ENCODE measurements at regions not wholly inside any gene's neighbourhood (a gene's known extent, or its start where the extent isn't known, plus 50 kb on each side); places are given as distances from the start of the nearest gene placed in this dataset.
A peak's percentile ranks its signal among the peaks of the same experiment; 100 is the strongest.

- Histone ChIP-seq H3K9me3 (replicated peaks in 1 of 11) (no peaks in the 10 kb centered on the region), H3K4me1 (peaks cover 0 to 12% (median 9%) of the 10 kb centered on the region in 10 experiments; a peak in 11 of 20 replicates), H3K9ac (no peak overlapping the region), H3K4me3 (no peak overlapping the region), H3K4me2 (no peak overlapping the region), H3K27me3 (no peaks in the 10 kb centered on the region), H4K20me1 (no peaks in the 10 kb centered on the region; a peak in 1 of 22 replicates), H3K27ac (no peak overlapping the region), H3K36me3 (no peaks in the 10 kb centered on the region)
- no peak for TF ChIP-seq Cebpa-rat (IDR thresholded peaks at IDR 0.05)
Observed at GRCh38 chr22:48251629-48252028, 1489.2 kb downstream of the TBC1D22A start.

DNA sequence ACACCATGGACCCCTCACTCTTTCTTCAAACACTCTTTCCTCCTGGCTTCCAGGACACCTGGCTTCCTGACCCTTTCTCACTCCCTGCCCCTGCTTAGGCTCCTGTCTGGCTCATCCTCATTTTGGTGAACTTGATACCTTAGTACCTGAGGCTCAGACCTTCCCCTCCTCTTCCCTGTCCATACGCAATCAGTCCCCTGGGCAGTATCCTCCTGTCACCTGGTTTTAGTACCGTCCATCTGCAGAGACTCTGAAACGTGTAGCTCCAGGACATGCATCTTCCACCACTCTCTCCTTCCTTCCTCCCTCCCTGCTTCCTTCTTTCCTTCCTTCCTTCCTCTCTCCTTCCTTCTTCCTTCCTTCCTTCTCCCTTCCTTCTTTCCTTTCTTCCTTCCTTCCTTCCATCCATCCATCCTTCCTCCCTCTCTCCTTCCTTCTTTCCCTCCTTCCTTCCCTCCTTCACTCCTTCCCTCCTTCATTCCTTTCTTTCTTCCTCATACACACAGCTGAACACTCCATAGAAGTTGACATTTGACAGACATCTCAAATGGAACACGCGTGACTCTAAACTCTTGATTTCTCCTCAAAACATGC is 1488.6 kb downstream of the TBC1D22A start:
- no peak overlapping the region for H3K4me3 ChIP-seq
- peaks cover 0 to 12% (median 9%) of the 10 kb centered on the region in 10 experiments; a peak in 12 of 20 replicates for H3K4me1 ChIP-seq
- H3K36me3 ChIP-seq: no peaks in the 10 kb centered on the region
- TF ChIP-seq Cebpa-rat (IDR thresholded peaks at IDR 0.05): no peak
- no peak overlapping the region for H3K9ac ChIP-seq
- no peak overlapping the region for H3K4me2 ChIP-seq
- no peaks in the 10 kb centered on the region for H3K27me3 ChIP-seq
- no peaks in the 10 kb centered on the region; a peak in 1 of 22 replicates for H4K20me1 ChIP-seq
- H3K27ac ChIP-seq: no peak overlapping the region
- no peaks in the 10 kb centered on the region for H3K9me3 ChIP-seq (replicated peaks in 1 of 11)

DNA sequence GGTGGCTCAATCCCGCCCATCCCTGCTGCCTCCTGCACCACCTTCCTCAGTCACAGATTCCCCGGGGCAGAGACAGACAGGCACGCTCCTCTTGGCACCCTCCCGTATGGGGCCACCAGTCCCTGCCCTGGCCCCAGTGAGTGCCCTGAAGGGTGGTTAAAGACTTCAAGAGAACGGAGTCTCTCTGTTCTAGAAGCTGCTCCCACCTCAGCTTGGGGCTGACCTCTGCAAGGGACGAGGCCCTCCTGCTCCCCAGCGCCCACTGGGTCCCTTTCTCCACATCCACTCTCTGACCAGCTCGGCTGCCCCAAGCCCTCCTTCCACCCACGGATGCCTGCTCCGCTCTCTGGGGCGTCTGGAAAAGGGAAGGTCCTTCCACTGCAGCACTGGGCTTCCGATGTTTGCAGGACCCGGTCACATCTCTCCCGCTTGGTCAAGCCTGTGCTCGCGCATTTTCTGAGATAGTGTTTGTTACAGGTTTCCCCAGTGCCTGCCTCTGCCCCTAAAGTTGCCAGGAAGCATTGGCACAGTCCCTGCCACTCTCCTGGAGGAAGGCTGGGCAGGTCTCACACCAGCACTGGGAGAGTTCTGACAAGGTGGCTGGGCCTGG is 1487.9 kb downstream of the TBC1D22A start:
- no peaks in the 10 kb centered on the region for H3K27me3 ChIP-seq
- no peak overlapping the region for H3K9ac ChIP-seq
- H3K27ac ChIP-seq: no peak overlapping the region

GRCh38 chr22:48249713-48250268 is 1487.3 kb downstream of the TBC1D22A start:
- TF ChIP-seq Cebpa-rat (IDR thresholded peaks at IDR 0.05): no peak
- Histone ChIP-seq H3K9ac (no peak overlapping the region), H3K4me1 (peaks cover 4 to 24% (median 17%) of the 10 kb centered on the region in 10 experiments; a peak in 18 of 20 replicates), H3K27me3 (no peaks in the 10 kb centered on the region), H3K4me2 (no peak overlapping the region), H3K4me3 (no peak overlapping the region), H4K20me1 (no peaks in the 10 kb centered on the region; a peak in 1 of 22 replicates), H3K36me3 (no peaks in the 10 kb centered on the region), H3K27ac (no peak overlapping the region), H3K9me3 (replicated peaks in 1 of 11) (no peaks in the 10 kb centered on the region)

More for the DNA sequence above, 1487.9 kb downstream of the TBC1D22A start:
- no peaks in the 10 kb centered on the region for H3K36me3 ChIP-seq
- H3K4me3 ChIP-seq: no peak overlapping the region
- no peak overlapping the region for H3K4me2 ChIP-seq
- H3K4me1 ChIP-seq: peaks cover 0 to 18% (median 11%) of the 10 kb centered on the region in 10 experiments; a peak in 14 of 20 replicates
- no peak for TF ChIP-seq Cebpa-rat (IDR thresholded peaks at IDR 0.05)
- no peaks in the 10 kb centered on the region for H3K9me3 ChIP-seq (replicated peaks in 1 of 11)
- H4K20me1 ChIP-seq: no peaks in the 10 kb centered on the region; a peak in 1 of 22 replicates

DNA sequence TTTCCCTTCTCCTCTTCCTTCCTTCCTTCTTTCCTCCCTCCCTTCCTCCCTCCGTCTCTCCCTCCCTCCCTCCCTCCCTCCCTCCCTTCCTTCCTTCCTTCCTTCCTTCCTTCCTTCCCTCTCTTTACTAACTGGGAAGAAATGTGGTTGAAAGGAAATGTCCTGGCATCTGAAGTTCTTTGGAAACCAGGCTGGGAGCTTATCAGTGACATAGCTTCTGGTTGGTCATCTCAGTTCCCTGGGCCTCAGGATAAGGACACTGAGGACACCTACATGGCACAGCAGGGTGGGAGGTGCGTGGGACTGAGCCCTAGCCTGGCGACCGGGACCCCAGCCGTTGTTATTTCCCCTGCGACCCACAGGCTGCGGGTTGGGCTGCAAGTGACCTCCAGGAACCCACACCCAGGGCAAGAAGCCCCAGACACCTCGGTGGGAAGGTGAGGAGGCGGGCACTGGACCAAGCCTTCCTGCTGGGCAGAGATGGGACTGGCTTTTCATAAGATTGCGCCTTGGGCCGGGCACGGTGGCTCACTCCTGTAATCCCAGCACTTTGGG is 1486.5 kb downstream of the TBC1D22A start:
- peaks cover 5 to 20% (median 15%) of the 10 kb centered on the region in 10 experiments; a peak in 18 of 20 replicates for H3K4me1 ChIP-seq
- no peaks in the 10 kb centered on the region for H3K27me3 ChIP-seq
- H3K9ac ChIP-seq: no peak overlapping the region
- H3K4me2 ChIP-seq: no peak overlapping the region
- no peaks in the 10 kb centered on the region; a peak in 1 of 22 replicates for H4K20me1 ChIP-seq
- no peak overlapping the region for H3K4me3 ChIP-seq
- no peak overlapping the region for H3K27ac ChIP-seq
- H3K36me3 ChIP-seq: no peaks in the 10 kb centered on the region
- TF ChIP-seq Cebpa-rat (IDR thresholded peaks at IDR 0.05): no peak
- peaks cover 0 to 5% (median 0%) of the 10 kb centered on the region in 11 experiments; a peak in 1 of 22 replicates for H3K9me3 ChIP-seq (replicated peaks in 1 of 11)

GRCh38 chr22:48247829-48248228 is 1485.4 kb downstream of the TBC1D22A start:
- no peak overlapping the region for H3K27ac ChIP-seq
- no peak for TF ChIP-seq Cebpa-rat (IDR thresholded peaks at IDR 0.05)
- H3K36me3 ChIP-seq: no peaks in the 10 kb centered on the region
- peaks cover 5 to 23% (median 13%) of the 10 kb centered on the region in 10 experiments; a peak in 18 of 20 replicates for H3K4me1 ChIP-seq
- H4K20me1 ChIP-seq: no peaks in the 10 kb centered on the region; a peak in 1 of 22 replicates
- no peak overlapping the region for H3K4me3 ChIP-seq
- H3K9ac ChIP-seq: no peak overlapping the region
- no peak overlapping the region for H3K4me2 ChIP-seq
- H3K9me3 ChIP-seq (replicated peaks in 1 of 11): peaks cover 0 to 9% (median 0%) of the 10 kb centered on the region in 11 experiments; a peak in 1 of 22 replicates
- no peaks in the 10 kb centered on the region for H3K27me3 ChIP-seq

DNA sequence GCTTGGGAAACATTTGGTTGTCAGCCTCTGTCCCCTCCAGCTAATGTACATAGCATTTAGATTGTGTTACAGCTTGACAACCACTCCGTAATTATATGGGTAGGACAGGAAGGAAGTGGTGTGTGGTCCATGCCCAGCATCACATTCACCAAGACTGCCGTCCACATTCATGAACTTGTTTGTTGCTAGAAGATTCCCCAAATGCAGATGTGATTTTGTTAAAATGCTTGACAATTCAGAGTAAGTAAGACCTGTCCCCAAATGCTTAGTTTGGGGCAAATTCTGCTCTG is 1482.7 kb downstream of the TBC1D22A start:
- Histone ChIP-seq H3K27me3 (peaks cover 1 to 21% (median 10%) of the 10 kb centered on the region in 11 experiments; a peak in 17 of 22 replicates), H3K36me3 (no peaks in the 10 kb centered on the region), H3K9ac (no peak overlapping the region), H4K20me1 (peaks cover 0 to 9% (median under 1%) of the 10 kb centered on the region in 11 experiments; a peak in 7 of 22 replicates), H3K27ac (no peak overlapping the region), H3K4me2 (peak overlapping the region; percentile 13 to 77 (median 63); a peak in 21 of 22 replicates), H3K4me3 (no peak overlapping the region), H3K4me1 (peaks cover 16 to 50% (median 37%) of the 10 kb centered on the region in 10 experiments), H3K9me3 (replicated peaks in 1 of 11) (peaks cover 0 to 9% (median 0%) of the 10 kb centered on the region in 11 experiments; a peak in 1 of 22 replicates)
- no peak for TF ChIP-seq Cebpa-rat (IDR thresholded peaks at IDR 0.05)

DNA sequence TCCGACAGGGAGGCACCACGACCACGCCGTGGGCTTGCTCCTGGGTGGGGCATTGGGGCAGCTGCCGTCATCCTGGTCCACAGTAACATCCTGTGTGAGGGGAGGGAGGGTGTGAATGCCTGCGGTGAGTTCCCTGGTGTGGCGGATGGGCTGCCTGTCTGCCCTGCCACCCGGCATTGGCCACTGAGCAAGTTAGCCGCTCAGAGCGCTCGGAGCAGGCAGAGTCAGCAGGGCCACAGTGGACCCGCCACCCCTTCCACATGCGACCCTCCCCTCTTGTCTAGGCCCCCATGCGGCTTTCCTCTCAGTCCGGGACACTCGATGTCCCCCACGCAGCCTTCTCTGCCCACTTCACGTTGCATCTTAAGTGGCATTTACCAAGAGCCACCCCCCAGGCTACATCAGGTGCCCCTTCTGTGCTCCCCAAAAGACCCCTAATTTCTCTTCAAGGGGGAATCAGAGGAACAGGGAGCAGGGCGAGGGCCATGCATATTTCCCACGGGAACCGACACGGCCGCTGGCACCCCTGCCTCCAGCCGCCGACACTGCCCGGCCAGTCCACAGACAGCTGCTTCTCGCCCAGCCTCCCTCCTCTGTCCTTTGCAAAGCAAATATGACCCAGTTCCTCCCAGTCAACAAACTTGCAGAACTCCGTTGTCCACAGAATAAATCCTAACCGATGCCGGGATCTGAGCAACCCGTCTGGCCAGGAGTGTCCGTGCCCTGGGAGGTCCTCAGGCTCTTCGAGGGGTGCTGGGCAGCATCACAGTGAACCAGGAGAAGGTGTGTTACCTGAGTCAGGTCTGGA is 1482.1 kb downstream of the TBC1D22A start:
- H3K4me1 ChIP-seq: peaks cover 16 to 55% (median 42%) of the 10 kb centered on the region in 10 experiments
- H4K20me1 ChIP-seq: peaks cover 0 to 14% (median 6%) of the 10 kb centered on the region in 11 experiments; a peak in 8 of 22 replicates
- H3K9ac ChIP-seq: no peak overlapping the region
- TF ChIP-seq Cebpa-rat (IDR thresholded peaks at IDR 0.05): no peak
- H3K4me3 ChIP-seq: no peak overlapping the region
- no peaks in the 10 kb centered on the region for H3K36me3 ChIP-seq
- H3K27me3 ChIP-seq: peaks cover 6 to 27% (median 16%) of the 10 kb centered on the region in 11 experiments; a peak in 18 of 22 replicates
- no peak overlapping the region for H3K27ac ChIP-seq
- peak overlapping the region; percentile 13 to 77 (median 63); a peak in 21 of 22 replicates for H3K4me2 ChIP-seq
- peaks cover 0 to 9% (median 0%) of the 10 kb centered on the region in 11 experiments; a peak in 1 of 22 replicates for H3K9me3 ChIP-seq (replicated peaks in 1 of 11)
